ENCODE measurements at regions not wholly inside any gene's neighbourhood (a gene's known extent, or its start where the extent isn't known, plus 50 kb on each side); places are given as distances from the start of the nearest gene placed in this dataset.

DNA sequence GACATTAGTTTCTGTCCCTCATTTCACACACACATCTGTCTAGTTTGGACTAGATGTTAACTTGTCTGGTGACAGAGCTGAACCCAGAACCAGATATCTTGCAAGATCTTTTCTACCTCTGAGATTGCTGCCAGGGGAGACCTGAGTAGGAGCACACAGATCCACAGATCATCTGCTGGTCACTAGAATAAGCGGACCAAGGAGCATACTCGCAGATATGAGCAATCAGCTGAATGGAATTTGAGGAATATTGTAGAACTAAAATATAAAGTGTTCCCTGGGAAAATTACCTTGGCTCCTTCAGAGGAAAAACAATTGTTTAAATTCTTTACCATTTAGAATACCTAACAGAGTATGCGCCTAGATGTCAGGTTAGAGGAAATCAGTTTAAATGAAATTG is 90.7 kb downstream of the TNFSF18 start:
- Histone ChIP-seq H3K4me2 (ENCODE audit: control insufficient read depth, extremely low read depth, insufficient read depth, low read depth, low read length) (no peak overlapping the region), H3K27me3 (ENCODE audit: control insufficient read depth, extremely low read depth, insufficient read depth, low read length) (no peaks in the 10 kb centered on the region), H3K9me3 (ENCODE audit: control insufficient read depth, low read depth, low read length) (no peaks in the 10 kb centered on the region), H3K36me3 (ENCODE audit: control insufficient read depth in 2 of 2, extremely low read depth in 1 of 2, insufficient read depth in 2 of 2, low read length in 2 of 2) (no peaks in the 10 kb centered on the region), H3K4me3 (ENCODE audit: control insufficient read depth in 2 of 3, extremely low read depth in 1 of 3, insufficient read depth in 2 of 3, low read depth in 1 of 3, low read length in 3 of 3) (no peak overlapping the region), H3K9me1 (ENCODE audit: control insufficient read depth, extremely low read depth, insufficient read depth, low read length) (no peaks in the 10 kb centered on the region), H3K27ac (ENCODE audit: control insufficient read depth, insufficient read depth, low read length) (no peak overlapping the region), H3K9ac (ENCODE audit: control insufficient read depth, extremely low read depth, insufficient read depth, low read length) (no peak overlapping the region), H4K20me1 (ENCODE audit: control insufficient read depth, extremely low read depth, insufficient read depth, low read length) (no peaks in the 10 kb centered on the region), H3K4me1 (ENCODE audit: control insufficient read depth, extremely low read depth, insufficient read depth, low read length) (peaks cover 8% of the 10 kb centered on the region), H3K79me2 (ENCODE audit: control insufficient read depth, insufficient read depth, low read length) (no peaks in the 10 kb centered on the region), H2AFZ (ENCODE audit: control insufficient read depth, low read length) (peak overlapping the region; percentile 44)
- DNase-seq (ENCODE audit: low read depth, low spot score) (no peak), FAIRE-seq (peak; percentile 48)
- dilution Hi-C loops (cut with MboI; ENCODE audit: extremely low pct_ligation_motif_present, low sequenced_read_pairs) = no loop called here
- no peak for TF ChIP-seq EZH2 (IDR thresholded peaks at IDR 0.05; ENCODE audit: low read length)
- TF ChIP-seq, protein P1, sequence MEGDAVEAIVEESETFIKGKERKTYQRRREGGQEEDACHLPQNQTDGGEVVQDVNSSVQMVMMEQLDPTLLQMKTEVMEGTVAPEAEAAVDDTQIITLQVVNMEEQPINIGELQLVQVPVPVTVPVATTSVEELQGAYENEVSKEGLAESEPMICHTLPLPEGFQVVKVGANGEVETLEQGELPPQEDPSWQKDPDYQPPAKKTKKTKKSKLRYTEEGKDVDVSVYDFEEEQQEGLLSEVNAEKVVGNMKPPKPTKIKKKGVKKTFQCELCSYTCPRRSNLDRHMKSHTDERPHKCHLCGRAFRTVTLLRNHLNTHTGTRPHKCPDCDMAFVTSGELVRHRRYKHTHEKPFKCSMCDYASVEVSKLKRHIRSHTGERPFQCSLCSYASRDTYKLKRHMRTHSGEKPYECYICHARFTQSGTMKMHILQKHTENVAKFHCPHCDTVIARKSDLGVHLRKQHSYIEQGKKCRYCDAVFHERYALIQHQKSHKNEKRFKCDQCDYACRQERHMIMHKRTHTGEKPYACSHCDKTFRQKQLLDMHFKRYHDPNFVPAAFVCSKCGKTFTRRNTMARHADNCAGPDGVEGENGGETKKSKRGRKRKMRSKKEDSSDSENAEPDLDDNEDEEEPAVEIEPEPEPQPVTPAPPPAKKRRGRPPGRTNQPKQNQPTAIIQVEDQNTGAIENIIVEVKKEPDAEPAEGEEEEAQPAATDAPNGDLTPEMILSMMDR (optimal IDR thresholded peaks at IDR 0.05 in 1 of 3, IDR thresholded peaks at IDR 0.05 in 1 of 3, conservative IDR thresholded peaks at IDR 0.05 in 1 of 3; ENCODE audit: extremely low read depth in 1 of 3, insufficient read depth in 2 of 3, low read length in 3 of 3) = no peak

DNA sequence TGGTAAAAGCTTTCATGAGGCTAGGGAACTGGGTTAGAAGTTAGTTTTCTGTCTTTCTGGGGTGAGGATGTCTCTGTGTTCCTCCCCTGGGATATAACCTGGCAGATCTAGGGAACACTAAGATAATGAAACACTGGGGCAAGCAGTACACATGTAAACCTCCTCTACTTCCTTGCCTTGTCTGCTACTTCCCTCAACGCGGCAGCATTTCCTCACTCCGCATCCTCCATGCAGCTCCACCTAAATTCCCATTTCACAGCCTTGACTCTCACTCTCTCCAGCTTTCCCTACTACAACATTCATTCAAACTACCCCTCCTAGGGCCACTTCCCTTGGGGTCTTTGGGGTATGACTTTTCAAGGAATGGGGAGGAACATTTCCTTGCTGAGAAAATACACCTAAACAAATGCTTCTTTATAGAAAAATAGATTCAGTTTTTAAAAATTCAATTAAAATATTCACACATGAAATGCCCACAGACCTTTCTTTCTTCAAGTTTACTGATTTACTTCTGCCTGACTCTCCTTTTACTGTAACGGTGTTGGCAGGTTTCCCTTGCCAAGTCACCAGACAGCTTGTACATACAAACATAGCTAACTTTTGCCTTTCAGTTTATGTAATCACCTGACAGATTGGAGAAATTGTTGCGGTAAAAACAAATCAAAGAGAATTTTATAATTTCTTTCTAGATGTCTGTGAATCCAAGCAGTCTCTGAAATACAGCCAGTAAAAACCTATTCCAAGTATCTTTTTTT is 90.1 kb downstream of the TNFSF18 start:
- H2AFZ ChIP-seq (ENCODE audit: control insufficient read depth, low read length) = peak overlapping the region; percentile 44
- DNase-seq (ENCODE audit: low read depth, low spot score) (no peak), FAIRE-seq (peak; percentile 65)
- H4K20me1 ChIP-seq (ENCODE audit: control insufficient read depth, extremely low read depth, insufficient read depth, low read length) = no peaks in the 10 kb centered on the region
- H3K4me2 ChIP-seq (ENCODE audit: control insufficient read depth, extremely low read depth, insufficient read depth, low read depth, low read length) = no peak overlapping the region
- peak overlapping the region; percentile 6 for H3K9ac ChIP-seq (ENCODE audit: control insufficient read depth, extremely low read depth, insufficient read depth, low read length)
- no peaks in the 10 kb centered on the region for H3K79me2 ChIP-seq (ENCODE audit: control insufficient read depth, insufficient read depth, low read length)
- TF ChIP-seq, protein P1 (optimal IDR thresholded peaks at IDR 0.05 in 1 of 3, IDR thresholded peaks at IDR 0.05 in 1 of 3, conservative IDR thresholded peaks at IDR 0.05 in 1 of 3; ENCODE audit: extremely low read depth in 1 of 3, insufficient read depth in 2 of 3, low read length in 3 of 3) = peak; percentile 34 to 83 (median 35)
- no peak for TF ChIP-seq EZH2 (IDR thresholded peaks at IDR 0.05; ENCODE audit: low read length)
- H3K27me3 ChIP-seq (ENCODE audit: control insufficient read depth, extremely low read depth, insufficient read depth, low read length) = no peaks in the 10 kb centered on the region
- H3K4me1 ChIP-seq (ENCODE audit: control insufficient read depth, extremely low read depth, insufficient read depth, low read length) = peaks cover 6% of the 10 kb centered on the region
- no peaks in the 10 kb centered on the region for H3K9me1 ChIP-seq (ENCODE audit: control insufficient read depth, extremely low read depth, insufficient read depth, low read length)
- dilution Hi-C loops (cut with MboI; ENCODE audit: extremely low pct_ligation_motif_present, low sequenced_read_pairs) = no loop called here
- H3K36me3 ChIP-seq (ENCODE audit: control insufficient read depth in 2 of 2, extremely low read depth in 1 of 2, insufficient read depth in 2 of 2, low read length in 2 of 2) = no peaks in the 10 kb centered on the region
- H3K27ac ChIP-seq (ENCODE audit: control insufficient read depth, insufficient read depth, low read length) = no peak overlapping the region
- no peak overlapping the region for H3K4me3 ChIP-seq (ENCODE audit: control insufficient read depth in 2 of 3, extremely low read depth in 1 of 3, insufficient read depth in 2 of 3, low read depth in 1 of 3, low read length in 3 of 3)
- no peaks in the 10 kb centered on the region for H3K9me3 ChIP-seq (ENCODE audit: control insufficient read depth, low read depth, low read length)
